GM19025 (cell line): ENCODE measurements at regions not wholly inside any gene's neighbourhood (a gene's known extent, or its start where the extent isn't known, plus 50 kb on each side); places are given as distances from the start of the nearest gene placed in this dataset.
A peak's percentile ranks its signal among the peaks of the same experiment; 100 is the strongest.
"Not testable (repeated sequence)": the region's sequence is repeated elsewhere in the genome, so short reads cannot be mapped to it uniquely, and the experiment has no call there.

Source experiments
- ATAC-seq: cut with Tn5 transposase; IDR thresholded peaks from one replicate; pipeline ENCODE4 v1.9.1; 2021; ENCODE audit warnings: mild to moderate bottlenecking, low read depth, moderate library complexity; ENCODE audit not compliant: unreplicated experiment

- ATAC-seq, result no peak
Observed at GRCh38 chr7:65796205-65796604, 76.7 kb upstream of the VKORC1L1 start.

- not testable (repeated sequence) for ATAC-seq
Observed at GRCh38 chr7:65797086-65797485, 75.8 kb upstream of the VKORC1L1 start.

- not testable (repeated sequence) for ATAC-seq
Observed at GRCh38 chr7:65797566-65797965, 75.3 kb upstream of the VKORC1L1 start.

GRCh38 chr7:65798111-65799075 is 74.5 kb upstream of the VKORC1L1 start:
- peak; percentile 91 for ATAC-seq

- not testable (repeated sequence) for ATAC-seq
Observed at GRCh38 chr7:65800191-65800590, 72.7 kb upstream of the VKORC1L1 start.

- ATAC-seq, result no peak
Observed at GRCh38 chr7:65800890-65801341, 72.0 kb upstream of the VKORC1L1 start.

- ATAC-seq, result no peak
Observed at GRCh38 chr7:65804887-65805286, 68.0 kb upstream of the VKORC1L1 start.

- ATAC-seq, result not testable (repeated sequence)
Observed at GRCh38 chr7:65807067-65807466, 65.8 kb upstream of the VKORC1L1 start.

GRCh38 chr7:65809259-65809981 is 63.5 kb upstream of the VKORC1L1 start:
- peak; percentile 92 for ATAC-seq

- ATAC-seq, result peak; percentile 35
Observed at GRCh38 chr7:65809982-65810288, 62.9 kb upstream of the VKORC1L1 start.

GRCh38 chr7:65812281-65812680 is 60.6 kb upstream of the VKORC1L1 start:
- ATAC-seq, result no peak

GRCh38 chr7:65814556-65815167 is 58.2 kb upstream of the VKORC1L1 start:
- ATAC-seq, result not testable (repeated sequence)

- ATAC-seq, result no peak
Observed at GRCh38 chr7:65820287-65820950, 52.5 kb upstream of the VKORC1L1 start.
